HG03521 (cell line): ENCODE measurements at regions not wholly inside any gene's neighbourhood (a gene's known extent, or its start where the extent isn't known, plus 50 kb on each side); places are given as distances from the start of the nearest gene placed in this dataset.
"Not testable (repeated sequence)": the region's sequence is repeated elsewhere in the genome, so short reads cannot be mapped to it uniquely, and the experiment has no call there.

Source experiments
- ATAC-seq: cut with Tn5 transposase; IDR thresholded peaks from one replicate; pipeline ENCODE4 v1.9.1; 2021; ENCODE audit warnings: mild to moderate bottlenecking, moderate library complexity; ENCODE audit not compliant: unreplicated experiment

GRCh38 chr2:22375096-22375495, 1009.9 kb upstream of the KLHL29 start:
- ATAC-seq = no peak

- no peak for ATAC-seq
Measured at GRCh38 chr2:22377268-22377667, 1007.7 kb upstream of the KLHL29 start.

- no peak for ATAC-seq
Measured at GRCh38 chr2:22382479-22383169, 1002.4 kb upstream of the KLHL29 start.

GRCh38 chr2:22397847-22398246, 987.1 kb upstream of the KLHL29 start:
- no peak for ATAC-seq

- no peak for ATAC-seq
Measured at GRCh38 chr2:22403748-22404147, 981.2 kb upstream of the KLHL29 start.

- no peak for ATAC-seq
Measured at GRCh38 chr2:22406625-22407024, 978.4 kb upstream of the KLHL29 start.

GRCh38 chr2:22420076-22420475, 964.9 kb upstream of the KLHL29 start:
- ATAC-seq = no peak

- ATAC-seq = no peak
Measured at GRCh38 chr2:22442051-22442450, 942.9 kb upstream of the KLHL29 start.

- no peak for ATAC-seq
Measured at GRCh38 chr2:22444281-22444680, 940.7 kb upstream of the KLHL29 start.

- ATAC-seq = no peak
Measured at GRCh38 chr2:22449696-22450095, 935.3 kb upstream of the KLHL29 start.

GRCh38 chr2:22450831-22451230, 934.1 kb upstream of the KLHL29 start:
- ATAC-seq = no peak

GRCh38 chr2:22454826-22455485, 930.0 kb upstream of the KLHL29 start:
- no peak for ATAC-seq

- no peak for ATAC-seq
Measured at GRCh38 chr2:22458440-22458839, 926.5 kb upstream of the KLHL29 start.

GRCh38 chr2:22475103-22475502, 909.9 kb upstream of the KLHL29 start:
- not testable (repeated sequence) for ATAC-seq

GRCh38 chr2:22478329-22478728, 906.6 kb upstream of the KLHL29 start:
- ATAC-seq = no peak

GRCh38 chr2:22481486-22482259, 903.3 kb upstream of the KLHL29 start:
- ATAC-seq = no peak

GRCh38 chr2:22483036-22483435, 901.9 kb upstream of the KLHL29 start:
- no peak for ATAC-seq

GRCh38 chr2:22485486-22485885, 899.5 kb upstream of the KLHL29 start:
- ATAC-seq = no peak

- no peak for ATAC-seq
Measured at GRCh38 chr2:22486343-22486742, 898.6 kb upstream of the KLHL29 start.

- ATAC-seq = no peak
Measured at GRCh38 chr2:22487036-22487435, 897.9 kb upstream of the KLHL29 start.

GRCh38 chr2:22487541-22487940, 897.4 kb upstream of the KLHL29 start:
- ATAC-seq = no peak

- no peak for ATAC-seq
Measured at GRCh38 chr2:22491442-22491841, 893.5 kb upstream of the KLHL29 start.
